Retinal pigment epithelial cell (primary cell): ENCODE measurements at regions not wholly inside any gene's neighbourhood (a gene's known extent, or its start where the extent isn't known, plus 50 kb on each side); places are given as distances from the start of the nearest gene placed in this dataset.
"Not testable (repeated sequence)": the region's sequence is repeated elsewhere in the genome, so short reads cannot be mapped to it uniquely, and the experiment has no call there.

Experiments
- DNase-seq: peaks from one replicate; pipeline ENCODE4 v3.0.0-alpha.2; 2010; ENCODE audit warnings: low read depth
- H3K4me3 ChIP-seq: 2 replicates; pipeline ENCODE4 v1.5.1; 2011; ENCODE audit warnings: mild to moderate bottlenecking, low read length, control low read depth, moderate library complexity
- TF ChIP-seq, protein P1 (sequence below): conservative IDR thresholded peaks from 2 replicates; pipeline ENCODE4 v1.5.1; 2011; ENCODE audit warnings: low read depth, low read length, control low read depth, inconsistent platforms

DNA sequence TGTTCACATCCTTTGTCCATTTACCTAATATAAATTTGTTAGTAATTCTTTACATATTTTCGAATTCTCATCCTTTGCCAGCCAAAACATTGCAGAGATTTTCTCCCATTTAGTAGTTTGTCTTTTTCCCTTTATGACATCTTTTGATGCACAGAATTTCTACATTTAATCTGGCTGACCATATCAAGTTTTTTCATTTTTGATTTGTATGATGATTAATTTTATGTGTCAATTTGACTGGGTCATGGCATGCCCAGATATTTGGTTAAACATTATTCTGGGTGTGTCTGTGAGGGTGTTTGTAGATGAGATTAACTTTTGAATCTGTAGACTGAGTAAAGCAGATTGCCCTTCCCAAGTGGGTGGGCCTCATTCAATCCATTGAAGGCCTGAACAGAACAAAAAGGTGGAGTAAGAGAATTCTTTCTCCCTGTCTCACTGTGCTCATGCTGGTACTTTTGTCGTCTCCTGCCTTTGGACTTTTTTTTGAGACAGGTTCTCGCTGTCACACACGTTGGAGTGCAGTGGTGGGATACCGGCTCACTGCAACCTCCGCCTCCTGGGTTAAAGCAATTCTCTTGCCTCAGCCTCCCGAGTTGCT lies 72.1 kb upstream of the EPB41L1 start:
- TF ChIP-seq, protein P1, sequence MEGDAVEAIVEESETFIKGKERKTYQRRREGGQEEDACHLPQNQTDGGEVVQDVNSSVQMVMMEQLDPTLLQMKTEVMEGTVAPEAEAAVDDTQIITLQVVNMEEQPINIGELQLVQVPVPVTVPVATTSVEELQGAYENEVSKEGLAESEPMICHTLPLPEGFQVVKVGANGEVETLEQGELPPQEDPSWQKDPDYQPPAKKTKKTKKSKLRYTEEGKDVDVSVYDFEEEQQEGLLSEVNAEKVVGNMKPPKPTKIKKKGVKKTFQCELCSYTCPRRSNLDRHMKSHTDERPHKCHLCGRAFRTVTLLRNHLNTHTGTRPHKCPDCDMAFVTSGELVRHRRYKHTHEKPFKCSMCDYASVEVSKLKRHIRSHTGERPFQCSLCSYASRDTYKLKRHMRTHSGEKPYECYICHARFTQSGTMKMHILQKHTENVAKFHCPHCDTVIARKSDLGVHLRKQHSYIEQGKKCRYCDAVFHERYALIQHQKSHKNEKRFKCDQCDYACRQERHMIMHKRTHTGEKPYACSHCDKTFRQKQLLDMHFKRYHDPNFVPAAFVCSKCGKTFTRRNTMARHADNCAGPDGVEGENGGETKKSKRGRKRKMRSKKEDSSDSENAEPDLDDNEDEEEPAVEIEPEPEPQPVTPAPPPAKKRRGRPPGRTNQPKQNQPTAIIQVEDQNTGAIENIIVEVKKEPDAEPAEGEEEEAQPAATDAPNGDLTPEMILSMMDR = no peak
- no peak for DNase-seq
- no peak overlapping the region for H3K4me3 ChIP-seq

DNA sequence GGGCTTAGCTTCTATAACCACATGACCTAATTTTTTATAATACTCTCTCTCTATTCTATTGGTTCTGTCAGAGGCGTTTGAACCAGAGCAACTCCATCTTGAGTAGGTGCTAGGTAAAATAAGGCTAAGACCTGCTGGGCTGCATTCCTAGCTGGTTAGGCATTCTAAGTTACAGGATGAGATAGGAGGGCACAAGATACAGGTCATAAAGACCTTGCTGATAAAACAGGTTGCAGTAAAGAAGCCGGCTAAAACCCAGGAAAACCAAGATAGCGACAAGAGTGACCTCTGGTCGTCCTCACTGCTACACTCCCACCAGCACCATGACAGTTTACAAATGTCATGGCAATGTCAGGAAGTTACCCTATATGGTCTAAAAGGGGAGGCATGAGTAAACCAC lies 71.3 kb upstream of the EPB41L1 start:
- not testable (repeated sequence) for DNase-seq, H3K4me3 ChIP-seq

DNA sequence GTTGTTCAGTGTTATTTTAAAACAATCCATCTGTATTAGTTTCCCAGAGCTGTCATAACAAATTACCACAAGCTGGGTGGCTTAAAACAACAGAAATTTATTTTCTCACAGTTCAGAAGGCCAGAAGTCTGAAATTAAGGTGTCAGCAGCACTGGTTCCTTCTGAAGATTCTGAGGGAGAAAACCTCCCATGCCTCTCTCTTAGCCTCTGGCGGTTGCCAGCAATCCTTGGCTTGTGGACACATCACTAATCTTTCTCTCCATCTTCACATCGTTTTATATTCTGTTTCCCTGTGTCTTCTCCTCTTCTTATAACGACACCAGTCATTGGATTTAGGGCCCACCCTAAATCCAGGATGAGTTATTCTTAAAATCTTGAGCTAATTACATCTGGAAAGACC lies 70.2 kb upstream of the EPB41L1 start:
- TF ChIP-seq, protein P1 = no peak
- no peak overlapping the region for H3K4me3 ChIP-seq

DNA sequence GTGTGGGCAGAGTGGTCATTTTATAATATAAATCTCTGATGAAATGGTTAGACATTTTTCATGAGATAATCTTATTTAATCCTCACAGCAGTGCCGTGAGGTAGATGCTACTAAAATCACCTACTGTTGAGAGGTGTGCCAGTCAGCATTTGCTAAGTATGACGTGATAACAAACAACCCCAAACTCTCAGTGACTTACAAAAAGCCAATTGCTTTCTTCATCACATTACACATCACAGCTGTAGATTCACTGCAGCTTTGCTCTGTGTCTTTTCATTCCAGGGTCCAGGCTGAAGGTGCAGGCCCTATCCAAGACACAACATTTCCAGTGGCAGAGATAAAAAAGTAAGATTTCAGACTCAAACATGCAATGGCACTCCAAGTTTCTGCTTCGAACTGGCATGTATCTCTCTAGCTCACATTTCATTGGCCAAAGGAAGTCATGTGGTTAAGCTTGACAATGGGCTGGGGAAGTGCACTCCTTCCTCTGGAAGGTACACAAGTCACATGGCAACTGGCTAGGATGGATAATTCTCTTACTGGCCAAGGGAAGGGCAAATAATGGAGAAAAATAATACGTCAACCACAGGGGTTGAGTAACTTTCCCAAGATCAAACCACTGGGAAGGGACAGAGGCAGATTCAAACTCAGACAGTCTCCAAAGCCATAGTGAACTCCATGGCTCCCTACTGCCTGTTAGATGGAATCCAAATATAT lies 69.5 kb upstream of the EPB41L1 start:
- DNase-seq = peak; percentile 82
- TF ChIP-seq, protein P1 = no peak
- H3K4me3 ChIP-seq = no peak overlapping the region

More for the DNA sequence above, 70.2 kb upstream of the EPB41L1 start:
- no peak for DNase-seq

DNA sequence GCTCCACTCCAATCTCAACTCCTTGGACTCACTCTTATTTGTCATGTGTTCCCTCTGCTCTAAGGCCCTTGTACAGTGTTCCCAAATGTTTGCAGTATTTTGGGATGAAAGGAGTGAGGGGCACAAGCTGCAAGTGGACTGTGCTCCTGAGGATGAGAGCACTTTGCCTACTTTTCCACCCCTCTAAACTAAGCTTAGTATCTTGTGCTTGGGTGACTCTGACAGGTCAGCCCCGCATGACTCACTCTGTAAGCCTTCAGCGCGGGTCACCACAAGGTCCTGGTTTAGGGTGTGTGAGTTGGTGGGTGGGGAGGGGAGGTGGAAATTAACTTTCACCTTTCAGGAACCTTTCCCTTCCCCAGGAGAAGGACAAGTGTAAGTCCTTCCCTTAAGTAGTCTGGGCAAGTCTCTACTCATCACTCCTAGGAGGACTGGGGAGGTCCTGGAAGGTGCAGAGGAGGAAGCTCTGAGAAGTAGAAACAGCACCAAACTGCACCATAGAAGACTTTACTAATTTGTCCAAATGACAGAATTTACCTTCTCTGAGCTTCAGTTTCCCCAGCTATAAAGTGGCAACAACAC lies 68.8 kb upstream of the EPB41L1 start:
- no peak overlapping the region for H3K4me3 ChIP-seq
- TF ChIP-seq, protein P1 = no peak
- peak; percentile 95 for DNase-seq

DNA sequence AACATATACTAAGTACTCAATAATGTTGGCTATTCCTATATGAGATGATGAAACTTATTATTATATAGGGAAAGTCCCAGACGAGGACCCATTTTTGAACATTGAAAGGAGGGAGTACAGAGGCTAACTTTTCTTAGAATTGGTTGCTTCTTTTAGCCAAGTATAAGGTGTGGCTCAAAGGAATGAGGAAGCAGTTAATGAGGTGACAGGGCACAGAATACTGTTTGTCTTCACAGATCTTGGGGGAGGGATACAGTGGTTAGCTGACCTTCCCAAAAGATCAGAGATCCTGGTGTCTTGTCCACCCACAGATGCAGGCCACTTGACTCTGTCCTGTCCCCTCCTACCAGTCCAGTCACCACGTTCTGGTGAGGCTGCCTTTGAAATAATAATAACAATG lies 67.8 kb upstream of the EPB41L1 start:
- TF ChIP-seq, protein P1 = no peak
- no peak overlapping the region for H3K4me3 ChIP-seq
- DNase-seq = no peak

DNA sequence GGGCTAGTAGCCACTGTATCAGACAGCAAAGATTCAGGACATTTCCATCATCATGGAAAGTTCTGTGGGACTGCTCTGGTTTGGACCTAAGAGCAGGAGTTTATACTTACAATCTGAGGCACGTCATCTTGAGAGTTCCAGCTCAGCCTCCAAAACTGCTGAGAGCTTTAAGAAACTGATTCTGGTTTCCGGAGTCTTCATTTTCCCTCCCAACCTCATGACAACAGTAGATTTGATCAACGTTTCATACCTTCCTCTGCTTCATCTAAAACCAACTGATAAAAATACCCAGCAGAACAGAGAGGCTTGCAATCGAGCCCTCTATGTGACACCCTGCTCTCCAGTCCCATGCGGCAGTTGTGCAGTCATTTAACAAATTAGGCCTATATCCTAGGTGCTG lies 64.3 kb upstream of the EPB41L1 start:
- TF ChIP-seq, protein P1 = no peak

More for the DNA sequence above, 64.3 kb upstream of the EPB41L1 start:
- H3K4me3 ChIP-seq = no peak overlapping the region
- no peak for DNase-seq
